BLaER1 (cell line): ENCODE measurements at regions not wholly inside any gene's neighbourhood (a gene's known extent, or its start where the extent isn't known, plus 50 kb on each side); places are given as distances from the start of the nearest gene placed in this dataset.

ENCODE experiments used
- H3K27ac ChIP-seq: shearing (Covaris generic); formaldehyde crosslinking; 2 replicates; pipeline ENCODE4 v1.8.1; 2022
- H3K27me3 ChIP-seq: shearing (Covaris generic); formaldehyde crosslinking; 2 replicates; pipeline ENCODE4 v1.8.1; 2022
- H3K36me3 ChIP-seq: shearing (Covaris generic); formaldehyde crosslinking; 2 replicates; pipeline ENCODE4 v1.8.1; 2022
- H3K4me1 ChIP-seq: shearing (Covaris generic); formaldehyde crosslinking; 2 replicates; pipeline ENCODE4 v1.8.1; 2022
- H3K4me2 ChIP-seq: shearing (Covaris generic); formaldehyde crosslinking; 2 replicates; pipeline ENCODE4 v1.8.1; 2022
- H3K4me3 ChIP-seq: shearing (Covaris generic); formaldehyde crosslinking; 2 replicates; pipeline ENCODE4 v1.8.1; 2022
- H3K9ac ChIP-seq: shearing (Covaris generic); formaldehyde crosslinking; 2 replicates; pipeline ENCODE4 v1.8.1; 2022
- H3K9me3 ChIP-seq: shearing (Covaris generic); formaldehyde crosslinking; 2 replicates; pipeline ENCODE4 v1.8.1; 2022
- H4K20me1 ChIP-seq: shearing (Covaris generic); formaldehyde crosslinking; 2 replicates; pipeline ENCODE4 v1.8.1; 2022
- Cebpa-rat ChIP-seq: shearing (Covaris generic); IDR thresholded peaks from 2 replicates; pipeline ENCODE4 v1.8.1; 2022

GRCh38 chr7:45495618-45496017 lies 78.5 kb upstream of the ADCY1 start:
- Histone ChIP-seq H4K20me1 (no peaks in the 10 kb centered on the region), H3K9me3 (peaks cover 46% of the 10 kb centered on the region), H3K9ac (no peak overlapping the region), H3K36me3 (no peaks in the 10 kb centered on the region), H3K4me2 (no peak overlapping the region), H3K4me1 (no peaks in the 10 kb centered on the region), H3K4me3 (no peak overlapping the region), H3K27ac (no peak overlapping the region), H3K27me3 (no peaks in the 10 kb centered on the region)
- no peak for TF ChIP-seq Cebpa-rat

- H4K20me1 ChIP-seq = no peaks in the 10 kb centered on the region
- TF ChIP-seq Cebpa-rat = no peak
- no peak overlapping the region for H3K9ac ChIP-seq
- no peaks in the 10 kb centered on the region for H3K27me3 ChIP-seq
- peaks cover 30% of the 10 kb centered on the region for H3K9me3 ChIP-seq
- H3K4me1 ChIP-seq = no peaks in the 10 kb centered on the region
- H3K27ac ChIP-seq = no peak overlapping the region
- no peak overlapping the region for H3K4me2 ChIP-seq
- no peaks in the 10 kb centered on the region for H3K36me3 ChIP-seq
- H3K4me3 ChIP-seq = no peak overlapping the region
Observed at GRCh38 chr7:45500257-45500656, 73.9 kb upstream of the ADCY1 start.

GRCh38 chr7:45501791-45502190 lies 72.4 kb upstream of the ADCY1 start:
- H3K36me3 ChIP-seq = no peaks in the 10 kb centered on the region
- H3K27ac ChIP-seq = no peak overlapping the region
- H3K9ac ChIP-seq = no peak overlapping the region
- H4K20me1 ChIP-seq = no peaks in the 10 kb centered on the region
- no peak overlapping the region for H3K4me2 ChIP-seq
- H3K27me3 ChIP-seq = no peaks in the 10 kb centered on the region
- no peak overlapping the region for H3K4me3 ChIP-seq
- no peak for TF ChIP-seq Cebpa-rat
- peaks cover 40% of the 10 kb centered on the region for H3K9me3 ChIP-seq
- H3K4me1 ChIP-seq = no peaks in the 10 kb centered on the region

- H3K9ac ChIP-seq = no peak overlapping the region
- TF ChIP-seq Cebpa-rat = no peak
- peaks cover 49% of the 10 kb centered on the region for H3K9me3 ChIP-seq
- no peaks in the 10 kb centered on the region for H3K4me1 ChIP-seq
- no peaks in the 10 kb centered on the region for H3K27me3 ChIP-seq
- no peaks in the 10 kb centered on the region for H3K36me3 ChIP-seq
- H3K27ac ChIP-seq = no peak overlapping the region
- H4K20me1 ChIP-seq = no peaks in the 10 kb centered on the region
- no peak overlapping the region for H3K4me2 ChIP-seq
- H3K4me3 ChIP-seq = no peak overlapping the region
Observed at GRCh38 chr7:45506059-45506458, 68.1 kb upstream of the ADCY1 start.

GRCh38 chr7:45509222-45509621 lies 64.9 kb upstream of the ADCY1 start:
- no peak overlapping the region for H3K4me3 ChIP-seq
- no peak overlapping the region for H3K4me2 ChIP-seq
- no peaks in the 10 kb centered on the region for H3K4me1 ChIP-seq
- no peaks in the 10 kb centered on the region for H3K36me3 ChIP-seq
- no peak overlapping the region for H3K9ac ChIP-seq
- peaks cover 34% of the 10 kb centered on the region for H3K9me3 ChIP-seq
- TF ChIP-seq Cebpa-rat = no peak
- H4K20me1 ChIP-seq = no peaks in the 10 kb centered on the region
- H3K27ac ChIP-seq = no peak overlapping the region
- no peaks in the 10 kb centered on the region for H3K27me3 ChIP-seq

DNA sequence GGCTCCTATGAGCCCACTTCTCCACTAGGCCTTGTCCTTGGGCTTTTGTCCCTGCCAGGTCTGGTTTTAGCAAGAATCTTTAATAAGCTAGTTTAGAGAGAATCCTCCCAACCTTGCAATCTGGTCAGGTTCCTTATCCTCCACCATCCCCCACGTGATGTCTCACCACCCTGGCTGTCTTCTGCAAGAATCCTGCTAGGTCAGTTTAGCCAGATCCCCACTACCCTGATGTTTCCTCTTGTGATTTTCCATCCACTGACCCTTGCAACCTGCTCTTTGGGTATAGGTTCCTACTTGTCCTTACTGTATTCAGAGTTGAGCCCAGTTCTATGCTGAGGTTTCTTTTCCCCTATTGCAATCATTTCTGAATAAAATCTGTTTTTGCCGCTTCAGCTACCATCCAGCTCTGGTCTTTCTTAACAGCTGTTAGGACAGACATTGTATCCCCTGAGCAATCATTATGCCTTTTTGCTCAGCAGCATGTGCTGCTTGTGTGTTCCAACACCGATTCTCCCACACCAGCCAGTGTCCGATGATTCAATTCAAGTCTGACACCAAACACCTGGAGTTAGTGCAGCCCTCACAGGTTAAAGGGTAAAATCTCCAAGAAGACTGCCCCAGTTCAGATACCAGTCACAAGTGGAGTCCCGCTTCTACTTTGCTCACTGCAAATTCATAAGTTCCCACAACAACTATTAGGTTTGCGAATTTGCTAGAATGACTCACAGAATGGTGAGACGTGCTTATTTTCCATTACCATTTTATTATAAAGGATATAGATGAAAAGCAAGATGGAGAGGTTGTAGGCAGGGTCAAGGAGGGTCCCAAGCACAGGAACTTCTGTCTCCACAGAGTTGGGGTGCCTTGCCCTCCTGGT lies 62.2 kb upstream of the ADCY1 start:
- H3K4me3 ChIP-seq = no peak overlapping the region
- no peaks in the 10 kb centered on the region for H4K20me1 ChIP-seq
- no peak overlapping the region for H3K4me2 ChIP-seq
- TF ChIP-seq Cebpa-rat = no peak
- peaks cover 8% of the 10 kb centered on the region for H3K9me3 ChIP-seq
- no peaks in the 10 kb centered on the region for H3K4me1 ChIP-seq
- no peaks in the 10 kb centered on the region for H3K27me3 ChIP-seq
- no peak overlapping the region for H3K9ac ChIP-seq
- no peak overlapping the region for H3K27ac ChIP-seq
- no peaks in the 10 kb centered on the region for H3K36me3 ChIP-seq

DNA sequence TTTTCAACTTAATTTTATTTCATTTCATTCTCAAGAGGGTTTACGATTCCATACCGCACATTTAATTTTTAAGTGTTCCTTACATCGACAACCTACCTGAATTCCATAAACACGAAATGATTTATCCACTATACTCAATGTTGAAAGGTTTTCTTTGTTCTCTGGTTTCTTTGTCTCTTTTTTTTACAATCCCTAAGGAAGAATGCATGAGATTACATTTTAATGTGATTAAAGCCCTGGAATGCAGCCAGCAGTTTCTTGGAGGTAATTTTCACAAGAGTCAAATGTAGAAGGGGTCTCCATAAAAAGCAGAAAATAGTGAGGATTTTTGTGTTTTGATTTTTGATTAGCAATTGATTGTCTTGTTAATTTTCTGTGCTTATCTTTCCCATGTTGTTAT lies 59.2 kb upstream of the ADCY1 start:
- Histone ChIP-seq H3K27ac (no peak overlapping the region), H4K20me1 (no peaks in the 10 kb centered on the region), H3K4me2 (no peak overlapping the region), H3K4me1 (no peaks in the 10 kb centered on the region), H3K36me3 (no peaks in the 10 kb centered on the region), H3K9me3 (peaks cover 20% of the 10 kb centered on the region), H3K9ac (no peak overlapping the region), H3K27me3 (no peaks in the 10 kb centered on the region), H3K4me3 (no peak overlapping the region)
- TF ChIP-seq Cebpa-rat = no peak

DNA sequence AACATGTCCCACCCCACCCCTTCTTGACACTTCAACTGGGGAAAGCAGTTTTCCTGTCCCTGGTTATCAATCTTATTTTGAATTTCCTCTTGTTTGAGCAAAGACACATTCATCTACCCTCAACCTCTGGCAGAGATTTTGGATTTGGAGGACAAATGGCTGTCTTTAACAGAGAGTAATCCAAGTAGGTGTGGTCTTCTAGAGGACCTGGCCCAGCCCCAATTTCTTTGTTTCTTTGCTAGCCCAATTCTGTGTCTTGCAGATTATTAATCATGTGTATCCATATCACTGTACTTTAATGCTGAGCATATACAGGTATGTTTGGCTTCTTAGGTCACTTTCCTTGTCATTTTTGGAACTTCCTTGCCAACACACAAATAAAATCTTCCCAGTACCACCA lies 58.8 kb upstream of the ADCY1 start:
- no peaks in the 10 kb centered on the region for H3K27me3 ChIP-seq
- TF ChIP-seq Cebpa-rat = no peak
- no peaks in the 10 kb centered on the region for H3K36me3 ChIP-seq
- no peak overlapping the region for H3K27ac ChIP-seq
- H3K9ac ChIP-seq = no peak overlapping the region
- peaks cover 24% of the 10 kb centered on the region for H3K9me3 ChIP-seq
- H4K20me1 ChIP-seq = no peaks in the 10 kb centered on the region
- no peak overlapping the region for H3K4me2 ChIP-seq
- no peak overlapping the region for H3K4me3 ChIP-seq
- H3K4me1 ChIP-seq = no peaks in the 10 kb centered on the region
